SK-N-DZ (cell line): ENCODE measurements at regions not wholly inside any gene's neighbourhood (a gene's known extent, or its start where the extent isn't known, plus 50 kb on each side); places are given as distances from the start of the nearest gene placed in this dataset.
"Not testable (repeated sequence)": the region's sequence is repeated elsewhere in the genome, so short reads cannot be mapped to it uniquely, and the experiment has no call there.

Experiments
- DNase-seq: peaks from one replicate; pipeline ENCODE4 v3.0.0-alpha.2; 2015; ENCODE audit warnings: low spot score

- not testable (repeated sequence) for DNase-seq
Measured at GRCh38 chr16:13336907-13337881, 435.8 kb downstream of the SHISA9 start.

GRCh38 chr16:13338044-13338443, 436.6 kb downstream of the SHISA9 start:
- no peak for DNase-seq

- no peak for DNase-seq
Measured at GRCh38 chr16:13342675-13343074, 441.3 kb downstream of the SHISA9 start.

GRCh38 chr16:13344001-13344400, 442.6 kb downstream of the SHISA9 start:
- no peak for DNase-seq

GRCh38 chr16:13348416-13348815, 447.0 kb downstream of the SHISA9 start:
- DNase-seq = no peak

DNA sequence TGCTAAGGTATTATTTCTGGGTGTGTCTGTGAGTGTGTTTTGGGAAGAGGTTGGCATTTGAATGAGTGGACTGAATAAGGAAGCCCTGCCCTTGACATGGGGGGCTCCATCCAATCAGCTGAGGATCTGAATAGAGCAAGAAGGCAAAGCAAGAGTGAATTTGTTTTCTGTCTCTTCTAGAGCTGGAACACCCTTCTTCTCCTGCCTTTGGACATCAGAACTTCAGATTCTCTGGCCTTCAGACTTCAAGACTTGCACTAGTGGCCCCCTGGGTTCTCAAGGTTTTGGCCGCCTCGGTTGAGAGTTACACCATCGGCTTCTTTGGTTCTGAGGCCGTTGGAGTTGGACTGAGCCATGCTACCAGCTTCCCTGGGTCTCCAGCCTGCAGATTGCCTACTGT, 448.6 kb downstream of the SHISA9 start:
- no peak for DNase-seq

DNA sequence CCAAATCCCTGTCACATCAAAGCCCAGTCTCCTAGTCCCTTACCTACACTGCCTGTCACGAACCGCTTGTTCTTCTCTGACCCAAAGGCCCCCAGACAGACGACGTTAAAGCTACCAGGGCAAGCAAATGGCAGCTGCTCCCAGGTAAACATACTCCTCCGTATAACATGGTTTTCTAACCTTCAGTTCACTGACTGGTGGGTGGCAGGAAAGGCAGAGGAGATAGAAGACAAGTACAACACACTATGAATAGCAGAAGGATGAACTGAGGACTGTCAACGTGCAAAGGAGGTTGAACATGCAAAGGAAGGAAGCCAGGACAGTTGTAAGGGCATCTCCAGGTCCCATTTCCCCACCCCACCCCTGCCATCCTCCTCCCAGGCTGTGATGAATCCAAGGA, 449.8 kb downstream of the SHISA9 start:
- no peak for DNase-seq

DNA sequence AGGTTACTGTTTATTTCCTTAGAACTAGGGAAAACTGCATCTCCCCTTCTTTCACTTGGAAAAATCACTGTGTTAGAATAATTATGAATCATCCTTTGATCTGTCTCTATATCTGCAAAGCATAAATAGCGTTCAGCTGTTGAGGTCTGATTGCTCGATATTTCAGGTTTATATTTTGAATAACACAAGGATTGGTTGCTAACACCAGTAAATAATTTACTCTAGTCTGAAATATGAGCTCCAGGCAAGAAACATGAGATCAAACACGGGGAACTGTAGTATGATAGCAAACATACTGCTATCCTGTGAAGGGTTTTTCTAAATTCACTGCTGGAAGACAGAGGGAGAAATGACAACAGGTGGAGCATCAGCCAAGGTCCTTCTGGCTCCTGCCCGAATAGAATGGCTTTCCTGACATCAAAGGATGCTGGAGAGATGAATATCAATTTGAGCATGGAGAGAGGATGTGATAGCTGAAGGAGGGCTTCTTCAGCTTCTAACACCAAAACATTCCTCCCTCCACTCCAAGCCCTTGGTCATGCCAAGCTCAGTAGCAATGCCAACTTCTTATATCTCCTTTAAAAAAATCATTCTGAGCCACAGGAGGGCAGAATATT, 450.3 kb downstream of the SHISA9 start:
- no peak for DNase-seq

DNA sequence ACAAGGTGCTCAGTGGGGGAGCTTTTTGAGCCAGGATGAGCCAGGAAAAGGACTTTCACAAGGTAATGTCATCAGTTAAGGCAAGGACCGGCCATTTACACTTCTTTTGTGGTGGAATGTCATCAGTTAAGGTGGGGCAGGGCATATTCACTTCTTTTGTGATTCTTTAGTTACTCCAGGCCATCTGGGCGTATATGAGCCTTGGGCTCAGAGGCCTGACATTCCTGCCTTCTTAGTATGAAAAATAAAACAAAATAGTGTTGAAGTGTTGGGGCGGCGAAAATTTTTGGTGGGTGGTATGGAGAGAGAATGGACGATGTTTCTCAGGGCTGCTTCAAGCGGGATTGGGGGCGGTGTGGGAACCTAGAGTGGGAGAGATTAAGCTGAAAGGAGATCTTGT, 451.4 kb downstream of the SHISA9 start:
- not testable (repeated sequence) for DNase-seq

DNA sequence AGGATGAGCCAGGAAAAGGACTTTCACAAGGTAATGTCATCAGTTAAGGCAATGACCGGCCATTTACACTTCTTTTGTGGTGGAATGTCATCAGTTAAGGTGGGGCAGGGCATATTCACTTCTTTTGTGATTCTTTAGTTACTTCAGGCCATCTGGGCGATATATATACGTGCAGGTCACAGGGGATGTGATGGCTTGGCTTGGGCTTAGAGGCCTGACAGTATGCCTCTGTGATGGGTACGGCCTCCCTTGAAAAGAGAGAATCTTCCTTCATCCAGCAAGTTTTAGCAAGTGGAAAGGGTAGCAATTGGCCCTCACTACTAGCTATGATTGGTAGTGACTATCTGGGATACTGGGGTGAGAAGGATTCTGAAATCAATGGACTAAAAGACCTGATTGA, 456.4 kb downstream of the SHISA9 start:
- DNase-seq = not testable (repeated sequence)

GRCh38 chr16:13359835-13360234, 458.4 kb downstream of the SHISA9 start:
- DNase-seq = no peak

DNA sequence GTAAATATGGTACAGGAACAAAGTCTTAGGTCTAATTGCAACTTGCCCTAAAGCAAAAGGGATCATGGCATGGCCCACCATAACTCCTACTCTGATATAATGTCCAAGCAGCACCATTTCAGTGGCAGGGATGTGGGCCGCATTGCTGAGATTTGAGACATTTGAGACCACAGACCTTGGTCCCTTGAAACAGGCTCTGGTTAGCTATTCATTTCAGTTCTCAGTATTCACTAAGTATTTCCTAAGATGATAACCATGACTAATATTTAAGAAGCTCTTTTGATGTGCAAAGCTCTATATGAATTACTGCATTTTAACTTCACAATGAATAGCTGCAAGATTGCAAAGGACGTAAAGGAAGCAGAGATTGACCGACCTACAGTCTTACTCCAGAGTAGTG, 471.0 kb downstream of the SHISA9 start:
- DNase-seq = no peak

GRCh38 chr16:13376174-13376573, 474.8 kb downstream of the SHISA9 start:
- no peak for DNase-seq

DNA sequence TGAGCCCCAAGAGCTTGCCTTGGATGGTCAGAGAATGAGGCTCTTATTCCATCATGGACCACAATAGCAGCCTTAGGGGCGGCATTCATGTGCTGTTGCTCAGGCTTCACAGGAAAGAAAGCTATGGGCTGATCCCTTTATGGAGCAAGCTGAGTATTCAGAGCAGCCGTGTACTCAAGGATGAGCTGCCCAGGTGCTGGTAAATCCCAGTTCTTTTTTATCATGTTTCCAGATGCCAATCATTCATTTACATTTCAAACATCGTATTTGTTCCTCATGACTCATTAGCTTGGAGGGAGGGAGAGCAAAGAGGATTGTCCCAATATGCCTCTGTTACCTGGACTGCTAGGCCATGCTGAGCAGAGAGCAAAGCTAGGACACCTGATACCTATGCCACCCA, 475.7 kb downstream of the SHISA9 start:
- no peak for DNase-seq

DNA sequence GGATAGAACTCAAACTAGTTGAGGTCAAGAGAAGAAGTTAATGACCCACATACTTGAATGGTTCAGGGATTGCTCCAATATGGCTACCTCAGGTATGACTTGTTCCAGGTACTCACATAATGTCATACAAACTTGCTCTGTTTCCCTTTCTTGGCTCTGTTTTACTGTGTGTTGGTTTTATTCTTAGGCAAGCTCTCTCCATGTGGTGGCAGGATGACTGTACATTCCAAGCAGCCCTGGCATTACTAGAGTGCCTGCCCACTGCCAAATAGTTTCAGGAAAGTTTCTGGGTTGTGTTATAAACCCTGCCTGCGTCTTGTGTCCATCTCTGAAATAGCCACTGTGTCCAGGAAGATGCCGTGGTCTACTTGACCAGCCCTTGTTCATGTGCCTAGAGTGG, 476.8 kb downstream of the SHISA9 start:
- no peak for DNase-seq

- DNase-seq = no peak
Measured at GRCh38 chr16:13379266-13379665, 477.9 kb downstream of the SHISA9 start.

DNA sequence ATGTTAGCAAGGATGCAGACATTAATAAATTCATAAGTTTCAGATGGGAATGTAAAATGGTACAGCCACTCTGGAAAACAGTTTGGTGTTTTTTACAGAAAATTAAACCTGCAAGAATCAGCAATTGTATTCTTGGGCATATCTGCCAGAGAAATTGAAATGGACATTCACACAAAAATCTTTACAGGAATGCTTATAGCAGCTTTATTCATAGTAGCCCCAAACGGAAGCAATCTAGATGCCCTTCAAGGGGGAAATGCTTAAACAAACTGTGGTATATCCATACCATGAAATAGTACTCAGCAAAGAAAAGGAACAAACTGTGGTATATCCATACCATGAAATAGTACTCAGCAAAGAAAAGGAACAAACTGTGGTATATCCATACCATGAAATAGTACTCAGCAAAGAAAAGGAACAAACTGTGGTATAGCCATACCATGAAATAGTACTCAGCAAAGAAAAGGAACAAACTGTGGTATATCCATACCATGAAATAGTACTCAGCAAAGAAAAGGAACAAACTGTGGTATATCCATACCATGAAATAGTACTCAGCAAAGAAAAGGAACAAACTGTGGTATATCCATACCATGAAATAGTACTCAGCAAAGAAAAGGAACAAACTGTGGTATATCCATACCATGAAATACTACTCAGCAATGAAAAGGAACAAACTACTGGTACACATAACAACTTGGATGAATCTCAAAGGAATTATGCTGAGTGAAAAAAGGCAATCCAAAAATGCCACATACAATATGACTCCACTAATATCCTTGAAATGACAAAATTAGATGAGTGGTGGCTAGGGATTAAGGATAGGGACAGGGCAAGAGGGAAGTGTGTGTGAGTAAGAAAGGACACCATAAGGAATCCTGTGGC, 484.0 kb downstream of the SHISA9 start:
- DNase-seq = not testable (repeated sequence)

DNA sequence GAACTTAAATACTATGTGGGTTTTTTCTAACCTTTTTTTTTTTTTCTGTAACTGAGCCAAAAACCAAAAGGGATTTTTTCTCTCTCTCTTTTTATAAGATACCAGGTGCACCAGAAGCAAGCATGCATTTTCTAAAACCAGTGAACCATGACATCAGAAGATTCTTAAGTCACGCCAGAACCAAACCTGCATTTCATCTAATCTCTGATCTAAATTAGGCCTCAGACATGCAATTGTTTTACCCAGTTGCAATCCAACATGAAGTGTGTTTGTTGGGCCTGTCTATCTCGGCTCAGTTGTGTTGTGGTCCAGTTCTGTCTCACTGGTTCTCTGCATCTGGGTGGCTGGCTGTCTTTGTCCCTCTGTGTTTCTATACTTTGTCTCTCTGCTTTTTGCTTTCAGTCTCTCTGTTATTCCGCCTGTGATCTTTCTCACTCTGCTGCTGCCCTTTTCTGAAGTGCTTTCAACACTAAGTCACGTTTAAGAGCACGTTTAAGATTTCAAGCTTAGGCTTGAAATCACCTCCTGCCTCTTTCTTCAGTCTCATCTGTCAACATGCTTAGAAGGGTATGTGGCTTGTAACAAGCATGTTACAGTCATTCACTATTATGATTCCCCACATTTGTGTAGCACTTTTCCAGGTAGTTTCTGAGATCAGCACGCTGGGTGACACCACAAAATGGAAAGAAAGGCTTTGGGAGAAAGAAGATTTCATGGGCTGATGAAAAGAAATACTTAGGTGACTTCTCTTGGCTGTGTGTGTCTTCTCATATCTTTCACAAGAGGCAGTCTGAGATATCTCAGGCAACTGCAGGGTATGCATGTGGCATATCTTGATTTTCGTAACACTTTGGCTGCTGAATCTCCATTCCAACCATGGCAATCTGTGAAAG, 488.9 kb downstream of the SHISA9 start:
- peak; percentile 3 for DNase-seq

DNA sequence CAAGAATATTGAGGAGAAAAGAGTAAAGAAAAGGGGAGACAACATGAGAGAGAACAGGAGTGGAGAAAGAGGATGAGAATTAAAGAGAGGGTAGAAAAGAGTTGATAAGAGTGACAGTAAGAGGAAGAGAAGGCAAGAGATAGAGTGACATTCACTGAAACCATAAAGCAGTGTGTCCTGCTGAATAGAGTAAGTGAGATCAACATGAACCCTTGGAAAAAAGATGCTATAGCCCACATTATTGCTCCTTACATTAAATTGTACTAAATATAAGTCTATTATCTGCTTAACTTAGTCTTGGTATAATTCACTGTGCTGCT, 489.5 kb downstream of the SHISA9 start:
- DNase-seq = no peak

GRCh38 chr16:13391337-13391736, 489.9 kb downstream of the SHISA9 start:
- DNase-seq = no peak

DNA sequence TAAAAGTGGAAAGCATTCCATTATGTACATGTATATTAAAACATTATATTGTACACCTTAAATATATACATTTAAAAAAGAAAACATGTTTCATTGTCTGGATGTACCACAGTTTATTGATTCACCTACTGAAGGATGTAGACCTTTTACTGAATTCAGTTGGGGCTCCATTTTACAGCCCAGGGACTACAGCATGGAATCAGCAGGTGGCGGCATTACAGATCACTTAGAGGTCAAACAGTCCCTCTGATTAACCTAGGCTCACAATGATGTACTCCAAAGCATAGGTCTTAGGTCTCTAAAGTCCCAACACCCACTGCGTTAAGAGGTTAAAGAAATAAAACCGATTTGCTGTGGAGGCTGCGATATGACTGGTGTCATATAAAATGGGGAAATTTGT, 490.9 kb downstream of the SHISA9 start:
- no peak for DNase-seq
